Vagina (tissue), 2 donors: ENCODE measurements at regions not wholly inside any gene's neighbourhood (a gene's known extent, or its start where the extent isn't known, plus 50 kb on each side); places are given as distances from the start of the nearest gene placed in this dataset.

Source experiments
- POLR2A ChIP-seq, 2 donors: fragments of 450-650 bp; IDR thresholded peaks; one replicate each; pipeline ENCODE4 v1.6.1; 2017; ENCODE audit warnings: antibody characterized with exemption in 2 of 2, mild to moderate bottlenecking in 2 of 2, moderate library complexity in 2 of 2
- POLR2AphosphoS5 ChIP-seq, 2 donors: sonication (generic); formaldehyde crosslinking; IDR thresholded peaks; one replicate each; pipeline ENCODE4 v1.9.0; 2017; ENCODE audit warnings: antibody characterized with exemption in 2 of 2, mild to moderate bottlenecking in 2 of 2, low read depth in 1 of 2; ENCODE audit not compliant: insufficient read depth in 1 of 2
- TF ChIP-seq, protein P1 (sequence below), 3 experiments: fragments of 450-650 bp in 2 of 3; fragments of 200-600 bp in 1 of 3; sonication (generic) in 1 of 3; IDR thresholded peaks; one replicate each; pipeline ENCODE4 v1.5.1; 2017 to 2019; ENCODE audit warnings: antibody characterized with exemption in 3 of 3, mild to moderate bottlenecking in 2 of 3, moderate library complexity in 2 of 3

DNA sequence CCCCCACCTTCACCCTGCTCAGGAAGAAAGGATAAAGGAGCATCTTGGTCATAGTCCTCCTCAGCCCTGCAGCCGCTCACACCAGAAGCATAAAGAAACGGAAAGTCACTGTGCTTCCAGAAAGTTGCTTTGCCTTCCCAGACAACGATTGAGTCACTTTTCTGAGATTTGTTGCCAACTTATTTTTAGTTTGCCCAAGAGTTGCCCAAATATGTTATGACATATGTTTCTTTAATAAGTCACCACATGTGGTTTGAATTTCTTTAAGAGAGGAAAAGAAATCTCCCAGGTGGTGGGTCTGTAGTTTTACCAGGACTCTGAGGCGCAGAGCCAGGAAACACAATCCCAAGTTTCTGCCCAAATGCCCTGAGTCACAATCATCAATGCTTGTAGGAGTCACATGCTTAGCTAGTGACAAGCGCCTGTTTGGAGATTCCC lies 63.4 kb upstream of the LRCH1 start:
- TF ChIP-seq, protein P1, sequence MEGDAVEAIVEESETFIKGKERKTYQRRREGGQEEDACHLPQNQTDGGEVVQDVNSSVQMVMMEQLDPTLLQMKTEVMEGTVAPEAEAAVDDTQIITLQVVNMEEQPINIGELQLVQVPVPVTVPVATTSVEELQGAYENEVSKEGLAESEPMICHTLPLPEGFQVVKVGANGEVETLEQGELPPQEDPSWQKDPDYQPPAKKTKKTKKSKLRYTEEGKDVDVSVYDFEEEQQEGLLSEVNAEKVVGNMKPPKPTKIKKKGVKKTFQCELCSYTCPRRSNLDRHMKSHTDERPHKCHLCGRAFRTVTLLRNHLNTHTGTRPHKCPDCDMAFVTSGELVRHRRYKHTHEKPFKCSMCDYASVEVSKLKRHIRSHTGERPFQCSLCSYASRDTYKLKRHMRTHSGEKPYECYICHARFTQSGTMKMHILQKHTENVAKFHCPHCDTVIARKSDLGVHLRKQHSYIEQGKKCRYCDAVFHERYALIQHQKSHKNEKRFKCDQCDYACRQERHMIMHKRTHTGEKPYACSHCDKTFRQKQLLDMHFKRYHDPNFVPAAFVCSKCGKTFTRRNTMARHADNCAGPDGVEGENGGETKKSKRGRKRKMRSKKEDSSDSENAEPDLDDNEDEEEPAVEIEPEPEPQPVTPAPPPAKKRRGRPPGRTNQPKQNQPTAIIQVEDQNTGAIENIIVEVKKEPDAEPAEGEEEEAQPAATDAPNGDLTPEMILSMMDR (IDR thresholded peaks at IDR 0.05): no peak
- no peak for TF ChIP-seq POLR2AphosphoS5 (IDR thresholded peaks at IDR 0.05; ENCODE audit: insufficient read depth in 1 of 2, low read depth in 1 of 2)
- no peak for TF ChIP-seq POLR2A (IDR thresholded peaks at IDR 0.05)
